Stomach (tissue), 4 donors: ENCODE measurements at regions not wholly inside any gene's neighbourhood (a gene's known extent, or its start where the extent isn't known, plus 50 kb on each side); places are given as distances from the start of the nearest gene placed in this dataset.

ENCODE experiments used
- CTCF ChIP-seq, 7 experiments: fragments of 450-650 bp in 4 of 7; fragments of 200-600 bp in 3 of 7; sonication (generic) in 3 of 7; IDR thresholded peaks; one replicate each; pipeline ENCODE4 v1.5.1; 2016 to 2019; ENCODE audit warnings: antibody characterized with exemption in 7 of 7, control low read depth in 2 of 7, mild to moderate bottlenecking in 1 of 7
- POLR2A ChIP-seq, 4 donors: fragments of 450-650 bp; IDR thresholded peaks; one replicate each; pipeline ENCODE4 v1.6.1; 2016; ENCODE audit warnings: antibody characterized with exemption in 4 of 4, control low read depth in 2 of 4, mild to moderate bottlenecking in 1 of 4, moderate library complexity in 1 of 4
- POLR2AphosphoS5 ChIP-seq, 3 donors: sonication (generic); formaldehyde crosslinking; IDR thresholded peaks; one replicate each; pipeline ENCODE4 v1.6.1; 2016; ENCODE audit warnings: antibody characterized with exemption in 3 of 3

- TF ChIP-seq POLR2AphosphoS5 (IDR thresholded peaks at IDR 0.05) (no peak), POLR2A (IDR thresholded peaks at IDR 0.05) (no peak), CTCF (IDR thresholded peaks at IDR 0.05) (no peak)
Observed at GRCh38 chrX:107561468-107562215, 66.7 kb upstream of the PRPS1 start.
